Trophoblast cell (in vitro differentiated cells and primary cell): ENCODE measurements at regions not wholly inside any gene's neighbourhood (a gene's known extent, or its start where the extent isn't known, plus 50 kb on each side); places are given as distances from the start of the nearest gene placed in this dataset.

ENCODE experiments used
- DNase-seq, 2 donors: peaks; one replicate each; pipeline ENCODE4 v3.0.0-alpha.2; 2016
- H2AFZ ChIP-seq: 2 replicates; pipeline ENCODE4 v1.6.1; 2013; ENCODE audit warnings: low read length, moderate library complexity, mild to moderate bottlenecking; ENCODE audit not compliant: insufficient read depth, poor library complexity
- H2AK5ac ChIP-seq: 2 replicates; pipeline ENCODE4 v1.6.1; 2013; ENCODE audit warnings: mild to moderate bottlenecking, low read length
- H2BK120ac ChIP-seq: 2 replicates; pipeline ENCODE4 v1.6.1; 2013; ENCODE audit warnings: low read length, mild to moderate bottlenecking, moderate library complexity; ENCODE audit not compliant: insufficient read depth, poor library complexity
- H2BK12ac ChIP-seq: 2 replicates; pipeline ENCODE4 v1.6.1; 2013; ENCODE audit warnings: mild to moderate bottlenecking, low read length, moderate library complexity
- H2BK5ac ChIP-seq: 2 replicates; pipeline ENCODE4 v1.6.1; 2013; ENCODE audit warnings: low read length, low read depth, moderate library complexity, mild to moderate bottlenecking; ENCODE audit not compliant: poor library complexity
- H3K14ac ChIP-seq: 2 replicates; pipeline ENCODE4 v1.6.1; 2013; ENCODE audit warnings: mild to moderate bottlenecking, low read length
- H3K18ac ChIP-seq: 2 replicates; pipeline ENCODE4 v1.6.1; 2013; ENCODE audit warnings: mild to moderate bottlenecking, low read length
- H3K23ac ChIP-seq: 2 replicates; pipeline ENCODE4 v1.6.1; 2013; ENCODE audit warnings: low read length
- H3K27ac ChIP-seq: 2 replicates; pipeline ENCODE4 v1.5.1; 2013; ENCODE audit warnings: low read depth, mild to moderate bottlenecking, inconsistent platforms, low read length, moderate library complexity
- H3K27me3 ChIP-seq: 2 replicates; pipeline ENCODE4 v1.6.1; 2013; ENCODE audit warnings: inconsistent platforms, mild to moderate bottlenecking, low read length, moderate library complexity; ENCODE audit not compliant: insufficient read depth
- H3K36me3 ChIP-seq, 2 experiments: 1 replicate in 1 of 2; 2 replicates in 1 of 2; pipeline ENCODE4 v1.6.1; 2013; ENCODE audit warnings: low read length in 2 of 2, mild to moderate bottlenecking in 2 of 2, moderate library complexity in 1 of 2; ENCODE audit not compliant: insufficient read depth in 2 of 2, control insufficient read depth in 1 of 2
- H3K4ac ChIP-seq: 2 replicates; pipeline ENCODE4 v1.6.1; 2013; ENCODE audit warnings: low read depth, mild to moderate bottlenecking, low read length, moderate library complexity
- H3K4me1 ChIP-seq, 2 experiments: 1 replicate in 1 of 2; 2 replicates in 1 of 2; pipeline ENCODE4 v1.6.1; 2013; ENCODE audit warnings: low read length in 2 of 2, mild to moderate bottlenecking in 2 of 2, moderate library complexity in 1 of 2; ENCODE audit not compliant: insufficient read depth in 2 of 2, control insufficient read depth in 1 of 2
- H3K4me2 ChIP-seq: 2 replicates; pipeline ENCODE4 v1.6.1; 2013; ENCODE audit warnings: inconsistent platforms, mild to moderate bottlenecking, low read length, moderate library complexity
- H3K4me3 ChIP-seq: 2 replicates; pipeline ENCODE4 v1.5.1; 2013; ENCODE audit warnings: mild to moderate bottlenecking, low read depth, low read length, inconsistent platforms
- H3K79me1 ChIP-seq: one replicate; pipeline ENCODE4 v1.6.1; 2013; ENCODE audit warnings: low read length
- H3K79me2 ChIP-seq: 2 replicates; pipeline ENCODE4 v1.6.1; 2013; ENCODE audit warnings: low read length, mild to moderate bottlenecking; ENCODE audit not compliant: control insufficient read depth, insufficient read depth, poor library complexity
- H3K9ac ChIP-seq: 2 replicates; pipeline ENCODE4 v1.6.1; 2013; ENCODE audit warnings: mild to moderate bottlenecking, low read length
- H3K9me3 ChIP-seq: 2 replicates; pipeline ENCODE4 v1.6.1; 2013; ENCODE audit warnings: low read depth, mild to moderate bottlenecking, control low read depth, inconsistent platforms, low read length; ENCODE audit not compliant: insufficient read depth
- H4K12ac ChIP-seq: 2 replicates; pipeline ENCODE4 v1.6.1; 2013; ENCODE audit warnings: low read depth, mild to moderate bottlenecking, low read length, moderate library complexity
- H4K8ac ChIP-seq: 2 replicates; pipeline ENCODE4 v1.6.1; 2013; ENCODE audit warnings: low read depth, mild to moderate bottlenecking, low read length, moderate library complexity
- H4K91ac ChIP-seq: one replicate; pipeline ENCODE4 v1.6.1; 2013; ENCODE audit warnings: low read depth, mild to moderate bottlenecking, low read length, moderate library complexity
- WGBS: extraction: QIAGEN DNeasy Blood & Tissue Kit; methylation state at CpG from one replicate; pipeline ENCODE4 v1.1.7; 2013; ENCODE audit warnings: missing lambda C conversion rate; ENCODE audit not compliant: insufficient read length, insufficient coverage; ENCODE audit errors: extremely low coverage; 5-methylcytosine and 5-hydroxymethylcytosine counted together

DNA sequence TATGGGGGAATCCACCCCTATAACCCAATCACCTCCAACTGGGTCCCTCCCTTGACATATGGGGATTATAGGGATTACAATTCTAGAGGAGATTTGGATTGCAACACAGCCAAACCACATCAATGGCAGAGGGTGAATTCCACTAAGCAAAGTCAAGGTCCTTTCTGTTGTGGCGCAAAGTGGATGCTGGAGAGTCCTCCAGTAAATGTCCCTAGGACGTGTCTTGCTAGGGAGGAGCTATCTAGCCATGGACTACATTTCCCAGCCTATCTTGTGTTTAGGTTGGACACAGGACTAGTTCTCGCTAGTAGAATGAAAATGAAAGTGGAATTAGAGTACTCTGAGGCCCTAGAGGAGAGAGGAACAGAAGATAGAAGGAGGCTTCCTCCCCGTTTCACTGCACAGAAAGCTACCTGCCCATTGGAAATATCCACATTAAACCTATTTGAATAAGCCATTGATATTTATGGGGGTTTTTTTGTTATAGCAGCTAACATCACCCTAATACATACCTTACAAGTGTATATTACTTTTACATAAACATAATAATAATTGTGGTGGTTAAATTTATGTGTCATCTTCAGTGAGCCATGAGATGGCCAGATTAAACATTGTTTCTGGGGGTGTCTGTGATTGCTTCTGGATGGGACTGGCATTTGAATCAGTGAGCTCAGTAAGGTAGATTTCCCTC, 56.7 kb upstream of the ERCC4 start:
- H2AFZ ChIP-seq: no peak overlapping the region
- no peaks in the 10 kb centered on the region for H3K79me2 ChIP-seq
- H3K9me3 ChIP-seq: no peaks in the 10 kb centered on the region
- no peak overlapping the region for H4K91ac ChIP-seq
- DNase-seq: no peak
- no peak overlapping the region for H3K18ac ChIP-seq
- H3K4me3 ChIP-seq: no peak overlapping the region
- no peak overlapping the region for H3K14ac ChIP-seq
- no peak overlapping the region for H3K4ac ChIP-seq
- no peak overlapping the region for H2BK120ac ChIP-seq
- no peaks in the 10 kb centered on the region for H3K36me3 ChIP-seq
- no peaks in the 10 kb centered on the region for H3K4me1 ChIP-seq
- H4K12ac ChIP-seq: no peak overlapping the region
- H4K8ac ChIP-seq: no peak overlapping the region
- no peak overlapping the region for H3K23ac ChIP-seq
- H3K27me3 ChIP-seq: no peaks in the 10 kb centered on the region
- H2BK12ac ChIP-seq: no peak overlapping the region
- no peak overlapping the region for H3K27ac ChIP-seq
- H3K9ac ChIP-seq: no peak overlapping the region
- H3K79me1 ChIP-seq: no peaks in the 10 kb centered on the region
- H2BK5ac ChIP-seq: no peak overlapping the region
- no peak overlapping the region for H2AK5ac ChIP-seq
- WGBS: no CpG with 5 or more reads among the region's 4 CpGs
- H3K4me2 ChIP-seq: no peak overlapping the region

DNA sequence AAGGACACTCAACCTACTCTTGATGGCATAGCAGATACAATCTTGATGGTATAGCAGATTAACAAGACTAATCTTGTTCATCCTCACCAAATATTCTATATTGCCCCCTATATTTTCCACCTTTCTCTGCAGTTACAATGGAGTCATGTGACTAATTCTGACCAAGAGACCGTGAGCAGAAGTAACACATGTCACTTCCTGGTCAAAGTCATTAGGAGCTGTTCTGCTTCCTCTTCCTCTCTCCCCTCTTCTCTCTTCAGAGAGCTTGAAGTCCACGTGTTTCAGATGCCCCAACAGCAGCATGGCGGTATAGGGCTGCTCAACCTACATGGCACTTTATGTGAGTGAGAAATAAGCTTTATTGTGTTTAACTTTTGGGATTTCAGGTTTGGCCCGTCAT, 55.3 kb upstream of the ERCC4 start:
- Histone ChIP-seq H3K14ac (no peak overlapping the region), H3K4me2 (no peak overlapping the region), H2BK12ac (no peak overlapping the region), H3K4me3 (no peak overlapping the region), H3K18ac (no peak overlapping the region), H4K91ac (no peak overlapping the region), H4K8ac (no peak overlapping the region), H3K27ac (no peak overlapping the region), H2BK5ac (no peak overlapping the region), H3K79me1 (no peaks in the 10 kb centered on the region), H2AK5ac (no peak overlapping the region), H4K12ac (no peak overlapping the region), H3K36me3 (no peaks in the 10 kb centered on the region), H2BK120ac (no peak overlapping the region), H3K79me2 (no peaks in the 10 kb centered on the region), H3K9ac (no peak overlapping the region), H3K9me3 (no peaks in the 10 kb centered on the region), H2AFZ (no peak overlapping the region), H3K4ac (no peak overlapping the region), H3K4me1 (no peaks in the 10 kb centered on the region), H3K27me3 (no peaks in the 10 kb centered on the region), H3K23ac (no peak overlapping the region)
- no CpG with 5 or more reads among the region's 4 CpGs for WGBS
- no peak for DNase-seq

DNA sequence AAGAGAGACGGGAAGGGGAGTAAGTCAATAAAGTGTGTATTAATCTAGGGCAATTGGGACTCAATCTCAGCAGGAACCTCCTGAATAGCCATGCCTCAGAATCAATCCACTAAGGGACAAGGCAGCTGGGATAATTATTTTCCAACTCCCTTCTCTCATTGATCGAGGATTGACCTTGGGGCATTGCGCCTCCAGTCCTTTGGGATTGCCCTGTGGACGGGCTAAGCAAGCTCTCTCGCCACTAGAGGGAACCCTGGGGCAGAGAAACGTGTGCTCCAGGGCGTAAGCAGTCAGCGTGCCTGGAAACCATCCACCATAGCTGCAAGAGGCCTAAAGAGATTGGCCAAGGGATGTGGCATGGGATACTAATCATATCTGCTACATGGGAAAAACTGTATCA, 53.9 kb upstream of the ERCC4 start:
- Histone ChIP-seq H3K4me2 (no peak overlapping the region), H4K91ac (no peak overlapping the region), H3K18ac (no peak overlapping the region), H3K9me3 (no peaks in the 10 kb centered on the region), H3K23ac (no peak overlapping the region), H4K12ac (no peak overlapping the region), H2BK120ac (no peak overlapping the region), H3K14ac (no peak overlapping the region), H2AK5ac (no peak overlapping the region), H2BK12ac (no peak overlapping the region), H3K79me1 (no peaks in the 10 kb centered on the region), H3K27ac (no peak overlapping the region), H2AFZ (no peak overlapping the region), H3K4me1 (no peaks in the 10 kb centered on the region), H3K27me3 (no peaks in the 10 kb centered on the region), H3K36me3 (no peaks in the 10 kb centered on the region), H3K4ac (no peak overlapping the region), H4K8ac (no peak overlapping the region), H3K9ac (no peak overlapping the region), H3K79me2 (no peaks in the 10 kb centered on the region), H2BK5ac (no peak overlapping the region), H3K4me3 (no peak overlapping the region)
- peak; percentile 62 to 79 for DNase-seq
- WGBS: no CpG with 5 or more reads among the region's 8 CpGs
